GM10248 (cell line): ENCODE measurements at regions not wholly inside any gene's neighbourhood (a gene's known extent, or its start where the extent isn't known, plus 50 kb on each side); places are given as distances from the start of the nearest gene placed in this dataset.

Source experiments
- CTCF ChIA-PET: fragments of 300-600 bp; sonication (Branson Sonifier 250); formaldehyde crosslinking; extraction: SDS; loops from one replicate; lab custom pipeline; 2021; ENCODE audit warnings: antibody characterized with exemption; lab: Yijun Ruan, JAX
- POLR2A ChIA-PET: fragments of 350-650 bp; sonication (Branson Sonifier 250); formaldehyde crosslinking; extraction: SDS; loops from one replicate; lab custom pipeline; 2020; ENCODE audit warnings: antibody characterized with exemption; lab: Yijun Ruan, JAX
- DNase-seq: peaks from one replicate; pipeline ENCODE4 v3.0.0; 2012; ENCODE audit errors: extremely low spot score
- CTCF ChIP-seq: IDR thresholded peaks from 2 replicates; pipeline ENCODE4 v1.5.1; 2012; ENCODE audit warnings: mild to moderate bottlenecking, low read depth; ENCODE audit errors: extremely low read depth, missing control alignments, control extremely low read depth

DNA sequence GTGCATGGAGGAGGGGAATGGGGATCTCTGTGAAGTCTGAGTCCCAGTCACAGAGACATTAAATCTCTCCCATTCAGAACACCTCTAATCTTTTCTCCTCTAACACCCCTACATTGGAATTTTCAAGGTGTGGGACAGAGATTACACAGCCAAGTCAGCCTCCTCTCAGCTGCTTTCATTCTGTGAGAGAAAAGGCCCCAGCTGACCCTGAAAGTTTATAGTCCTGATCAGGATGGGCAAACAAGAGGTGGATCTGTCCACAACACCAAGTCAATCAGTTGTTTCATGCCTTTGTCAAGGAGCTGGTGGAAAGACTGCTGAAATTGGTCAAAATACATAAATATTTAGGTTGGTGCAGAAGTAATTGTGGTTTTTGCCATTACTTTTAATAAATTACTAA lies 218.9 kb downstream of the SEC23A start:
- ChIA-PET CTCF (interaction anchor here (1.9 kb wide), 1 partner anchor 16 kb away, joined by 12 read pairs; no protein-coding TSS in a partner anchor), POLR2A (no interaction called here)
- no peak for TF ChIP-seq CTCF
- DNase-seq: no peak

- ChIA-PET CTCF (interaction anchor here (1.3 to 1.9 kb wide), 2 partner anchors 13 to 15 kb away, joined by 4 to 12 read pairs; no protein-coding TSS in a partner anchor), POLR2A (no interaction called here)
- TF ChIP-seq CTCF: no peak
- DNase-seq: no peak
Observed at GRCh38 chr14:38883127-38883526, 219.9 kb downstream of the SEC23A start.

GRCh38 chr14:38882533-38882932 lies 220.5 kb downstream of the SEC23A start:
- CTCF ChIA-PET: interaction anchor here (1.3 to 1.9 kb wide), 3 partner anchors 13 to 17 kb away, joined by 4 to 12 read pairs (median 5); no protein-coding TSS in a partner anchor
- POLR2A ChIA-PET: no interaction called here
- TF ChIP-seq CTCF: no peak
- no peak for DNase-seq

DNA sequence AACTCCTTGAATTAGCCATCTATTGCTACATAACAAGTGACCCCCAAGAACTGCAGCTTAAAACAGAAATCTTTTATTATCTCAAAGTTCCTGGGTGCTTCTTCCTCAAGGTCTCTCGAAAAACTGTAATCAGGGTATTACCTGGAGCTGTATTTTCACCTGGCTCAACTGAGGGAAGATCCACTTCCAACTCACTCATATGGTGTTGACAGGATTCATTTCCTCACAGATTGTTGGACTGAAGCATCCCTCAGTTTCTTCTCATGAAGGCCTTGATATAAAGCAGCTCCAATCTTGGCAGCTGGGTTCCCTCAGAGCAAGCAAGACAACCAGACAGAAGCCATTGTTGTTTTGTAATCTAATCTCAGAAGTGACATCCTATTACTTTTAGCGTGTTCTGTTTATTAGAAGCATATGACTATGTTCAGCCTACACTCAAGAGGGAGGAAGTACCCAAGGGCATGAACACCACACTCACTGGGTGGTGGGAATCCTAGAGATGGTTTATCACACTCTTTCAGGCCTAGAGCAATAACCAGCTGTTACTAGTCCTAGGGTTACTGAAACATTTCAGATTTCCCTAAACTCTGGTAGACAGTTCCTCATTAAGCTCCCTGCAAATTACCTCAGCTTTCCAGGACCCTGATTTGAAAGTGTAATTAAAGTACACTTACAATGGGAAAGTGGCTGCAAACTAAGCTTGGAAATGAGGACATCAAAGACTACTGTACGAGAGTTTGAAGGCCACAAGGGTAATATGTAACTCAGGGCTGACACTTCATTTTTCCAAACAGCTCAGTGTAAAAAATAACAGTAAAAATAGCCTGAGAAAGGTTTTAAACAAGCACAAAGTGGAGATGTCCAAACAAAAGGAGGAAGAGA lies 222.2 kb downstream of the SEC23A start:
- DNase-seq: no peak
- no peak for TF ChIP-seq CTCF
- POLR2A ChIA-PET: no interaction called here
- CTCF ChIA-PET: interaction anchor here (0.6 to 3.3 kb wide), 3 partner anchors 11 to 15 kb away, joined by 3 to 19 read pairs (median 5); no protein-coding TSS in a partner anchor

- CTCF ChIA-PET: interaction anchor here (1.6 to 3.6 kb wide), 2 partner anchors 10 to 12 kb away, joined by 3 to 15 read pairs; no protein-coding TSS in a partner anchor
- TF ChIP-seq CTCF: no peak
- POLR2A ChIA-PET: no interaction called here
- no peak for DNase-seq
Observed at GRCh38 chr14:38877744-38878388, 225.2 kb downstream of the SEC23A start.

DNA sequence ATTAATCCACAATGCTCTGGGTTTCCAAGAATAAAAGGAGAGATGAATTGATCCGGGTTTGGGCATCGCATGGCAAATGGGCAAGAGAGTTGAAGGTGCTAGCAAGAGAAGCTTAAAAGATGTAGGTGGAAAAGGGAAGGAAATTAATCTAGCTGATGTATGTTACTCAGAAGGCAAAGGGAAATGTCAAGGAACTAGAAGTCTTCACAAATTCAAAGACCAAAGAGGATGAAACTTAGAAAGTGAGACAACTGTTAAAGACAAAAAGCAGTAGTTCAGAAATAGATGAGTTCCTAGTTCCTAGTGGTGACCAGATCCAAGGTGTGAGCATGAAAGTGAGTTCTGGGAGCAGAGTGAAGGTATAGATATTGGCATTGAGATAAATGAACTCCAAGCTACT lies 228.3 kb downstream of the SEC23A start:
- DNase-seq: no peak
- CTCF ChIA-PET: interaction anchor here (1.6 to 3.6 kb wide), 2 partner anchors 7 to 9 kb away, joined by 6 to 15 read pairs; no protein-coding TSS in a partner anchor
- POLR2A ChIA-PET: no interaction called here
- no peak for TF ChIP-seq CTCF
